WI38 (cell line): ENCODE measurements at regions not wholly inside any gene's neighbourhood (a gene's known extent, or its start where the extent isn't known, plus 50 kb on each side); places are given as distances from the start of the nearest gene placed in this dataset.

ENCODE experiments used
- H3K4me3 ChIP-seq: 2 replicates; pipeline ENCODE4 v1.5.1; 2011; ENCODE audit warnings: low read depth, mild to moderate bottlenecking, control low read depth, low read length
- CTCF ChIP-seq: IDR thresholded peaks from 2 replicates; pipeline ENCODE4 v1.5.1; 2012; ENCODE audit warnings: low read depth, mild to moderate bottlenecking, control low read depth, low read length

- H3K4me3 ChIP-seq = no peak overlapping the region
- TF ChIP-seq CTCF = no peak
Measured at GRCh38 chr6:154650351-154650750, 82.9 kb upstream of the SCAF8 start.

GRCh38 chr6:154651656-154652055 is 81.6 kb upstream of the SCAF8 start:
- H3K4me3 ChIP-seq = no peak overlapping the region
- no peak for TF ChIP-seq CTCF

- TF ChIP-seq CTCF = no peak
Measured at GRCh38 chr6:154653385-154653784, 79.8 kb upstream of the SCAF8 start.

GRCh38 chr6:154653853-154654252 is 79.4 kb upstream of the SCAF8 start:
- no peak overlapping the region for H3K4me3 ChIP-seq
- no peak for TF ChIP-seq CTCF

More at GRCh38 chr6:154653385-154653784, 79.8 kb upstream of the SCAF8 start:
- H3K4me3 ChIP-seq = no peak overlapping the region

- H3K4me3 ChIP-seq = no peak overlapping the region
- TF ChIP-seq CTCF = no peak
Measured at GRCh38 chr6:154656660-154657059, 76.6 kb upstream of the SCAF8 start.

- TF ChIP-seq CTCF = no peak
- H3K4me3 ChIP-seq = no peak overlapping the region
Measured at GRCh38 chr6:154661768-154662167, 71.4 kb upstream of the SCAF8 start.

- no peak overlapping the region for H3K4me3 ChIP-seq
- TF ChIP-seq CTCF = no peak
Measured at GRCh38 chr6:154664287-154664686, 68.9 kb upstream of the SCAF8 start.
